Neural progenitor cell (in vitro differentiated cells): ENCODE measurements at regions not wholly inside any gene's neighbourhood (a gene's known extent, or its start where the extent isn't known, plus 50 kb on each side); places are given as distances from the start of the nearest gene placed in this dataset.

ENCODE experiments used
- EZH2phosphoT487 ChIP-seq: fragments of 200-600 bp; sonication (generic); IDR thresholded peaks from 2 replicates; pipeline ENCODE4 v1.6.1; 2017; ENCODE audit warnings: antibody characterized with exemption
- TF ChIP-seq, protein P1 (sequence below): fragments of 200-600 bp; sonication (generic); IDR thresholded peaks from 2 replicates; pipeline ENCODE4 v1.5.1; 2017; ENCODE audit warnings: antibody characterized with exemption, mild to moderate bottlenecking

DNA sequence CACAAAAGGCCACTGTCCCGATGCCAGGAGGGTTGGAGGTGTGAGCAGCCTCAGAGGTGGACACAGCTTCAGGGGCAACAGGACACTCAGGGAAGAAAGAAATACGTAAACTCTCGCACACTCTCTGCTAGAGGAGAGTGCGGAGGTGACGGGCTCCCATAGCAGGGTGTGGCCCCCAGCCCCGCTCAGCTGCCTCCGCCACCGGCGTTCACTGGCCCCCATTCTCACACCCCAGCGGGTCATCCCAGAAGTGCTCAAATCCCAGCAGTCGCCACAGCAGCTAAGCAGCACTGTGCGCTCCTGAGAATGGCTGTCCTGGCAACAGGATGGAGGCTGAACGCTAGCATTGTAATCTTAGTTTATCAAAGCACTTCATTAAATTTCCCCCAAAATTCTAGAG lies 315.6 kb upstream of the SALL3 start:
- no peak for TF ChIP-seq EZH2phosphoT487
- TF ChIP-seq, protein P1, sequence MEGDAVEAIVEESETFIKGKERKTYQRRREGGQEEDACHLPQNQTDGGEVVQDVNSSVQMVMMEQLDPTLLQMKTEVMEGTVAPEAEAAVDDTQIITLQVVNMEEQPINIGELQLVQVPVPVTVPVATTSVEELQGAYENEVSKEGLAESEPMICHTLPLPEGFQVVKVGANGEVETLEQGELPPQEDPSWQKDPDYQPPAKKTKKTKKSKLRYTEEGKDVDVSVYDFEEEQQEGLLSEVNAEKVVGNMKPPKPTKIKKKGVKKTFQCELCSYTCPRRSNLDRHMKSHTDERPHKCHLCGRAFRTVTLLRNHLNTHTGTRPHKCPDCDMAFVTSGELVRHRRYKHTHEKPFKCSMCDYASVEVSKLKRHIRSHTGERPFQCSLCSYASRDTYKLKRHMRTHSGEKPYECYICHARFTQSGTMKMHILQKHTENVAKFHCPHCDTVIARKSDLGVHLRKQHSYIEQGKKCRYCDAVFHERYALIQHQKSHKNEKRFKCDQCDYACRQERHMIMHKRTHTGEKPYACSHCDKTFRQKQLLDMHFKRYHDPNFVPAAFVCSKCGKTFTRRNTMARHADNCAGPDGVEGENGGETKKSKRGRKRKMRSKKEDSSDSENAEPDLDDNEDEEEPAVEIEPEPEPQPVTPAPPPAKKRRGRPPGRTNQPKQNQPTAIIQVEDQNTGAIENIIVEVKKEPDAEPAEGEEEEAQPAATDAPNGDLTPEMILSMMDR, result no peak
